ENCODE measurements at regions not wholly inside any gene's neighbourhood (a gene's known extent, or its start where the extent isn't known, plus 50 kb on each side); places are given as distances from the start of the nearest gene placed in this dataset.

- Histone ChIP-seq H3K4me1 (ENCODE audit: control insufficient read depth in 2 of 2, insufficient read depth in 2 of 2, low read length in 2 of 2) (no peaks in the 10 kb centered on the region), H3K79me2 (ENCODE audit: control insufficient read depth, insufficient read depth, low read length) (no peaks in the 10 kb centered on the region), H3K9me3 (ENCODE audit: control extremely low read depth in 1 of 3, control insufficient read depth in 2 of 3, insufficient read depth in 1 of 3, low read length in 2 of 3) (peaks cover 0 to 4% (median 0%) of the 10 kb centered on the region in 3 donors), H3K36me3 (replicated peaks in 1 of 2; ENCODE audit: control extremely low read depth in 1 of 2, control insufficient read depth in 1 of 2, extremely low read depth in 1 of 2, insufficient read depth in 2 of 2, low read length in 1 of 2) (no peaks in the 10 kb centered on the region), H3K27me3 (replicated peaks in 1 of 4; ENCODE audit: control extremely low read depth in 1 of 4, control insufficient read depth in 3 of 4, insufficient read depth in 4 of 4, low read length in 3 of 4) (no peaks in the 10 kb centered on the region), H4K20me1 (ENCODE audit: control insufficient read depth, insufficient read depth, low read length, poor library complexity, severe bottlenecking) (no peaks in the 10 kb centered on the region), H3K4me3 (ENCODE audit: control extremely low read depth in 1 of 5, extremely low read depth in 1 of 5, insufficient read depth in 1 of 5, low read depth in 2 of 5, low read length in 4 of 5) (no peak overlapping the region), H2AFZ (ENCODE audit: insufficient read depth, low read depth, low read length, poor library complexity, severe bottlenecking) (no peak overlapping the region), H3K4me2 (replicated peaks; ENCODE audit: low read depth, low read length, poor library complexity, severe bottlenecking) (no peak overlapping the region), H3K9ac (ENCODE audit: low read length) (no peak overlapping the region), H3K27ac (ENCODE audit: low read length in 2 of 2) (no peak overlapping the region)
- DNase-seq = no peak
- H3K27me3 Mint-ChIP-seq = peaks cover 5% of the 10 kb centered on the region
- ChIA-PET CTCF (no interaction called here), POLR2A (no interaction called here)
- no peak for ATAC-seq (ENCODE audit: low read depth)
- no peak for TF ChIP-seq CTCF (IDR thresholded peaks at IDR 0.05)
- no peak for TF ChIP-seq EZH2 (IDR thresholded peaks at IDR 0.05; ENCODE audit: borderline replicate concordance, insufficient read depth, low read depth, low read length, poor library complexity, severe bottlenecking)
- no peak overlapping the region for H3K27ac Mint-ChIP-seq
- no peak overlapping the region for H3K4me3 Mint-ChIP-seq
- H3K4me1 Mint-ChIP-seq = no peaks in the 10 kb centered on the region
- no peaks in the 10 kb centered on the region for H3K9me3 Mint-ChIP-seq (ENCODE audit: insufficient read depth)
- WGBS (ENCODE audit: insufficient coverage) = 63% methylated on average over 6 of the region's 6 CpGs
- intact Hi-C loops (cut with micrococcal nuclease) = no loop called here
Measured at GRCh38 chr17:33390479-33391176, 97.5 kb upstream of the ASIC2 start.

- H3K27ac Mint-ChIP-seq = no peak overlapping the region
- Histone ChIP-seq H3K27me3 (replicated peaks in 1 of 4; ENCODE audit: control extremely low read depth in 1 of 4, control insufficient read depth in 3 of 4, insufficient read depth in 4 of 4, low read length in 3 of 4) (no peaks in the 10 kb centered on the region), H3K4me3 (ENCODE audit: control extremely low read depth in 1 of 5, extremely low read depth in 1 of 5, insufficient read depth in 1 of 5, low read depth in 2 of 5, low read length in 4 of 5) (no peak overlapping the region), H3K79me2 (ENCODE audit: control insufficient read depth, insufficient read depth, low read length) (no peaks in the 10 kb centered on the region), H3K27ac (ENCODE audit: low read length in 2 of 2) (no peak overlapping the region), H3K9me3 (ENCODE audit: control extremely low read depth in 1 of 3, control insufficient read depth in 2 of 3, insufficient read depth in 1 of 3, low read length in 2 of 3) (no peaks in the 10 kb centered on the region), H2AFZ (ENCODE audit: insufficient read depth, low read depth, low read length, poor library complexity, severe bottlenecking) (no peak overlapping the region), H3K36me3 (replicated peaks in 1 of 2; ENCODE audit: control extremely low read depth in 1 of 2, control insufficient read depth in 1 of 2, extremely low read depth in 1 of 2, insufficient read depth in 2 of 2, low read length in 1 of 2) (no peaks in the 10 kb centered on the region), H3K4me1 (ENCODE audit: control insufficient read depth in 2 of 2, insufficient read depth in 2 of 2, low read length in 2 of 2) (no peaks in the 10 kb centered on the region), H4K20me1 (ENCODE audit: control insufficient read depth, insufficient read depth, low read length, poor library complexity, severe bottlenecking) (no peaks in the 10 kb centered on the region), H3K9ac (ENCODE audit: low read length) (no peak overlapping the region), H3K4me2 (replicated peaks; ENCODE audit: low read depth, low read length, poor library complexity, severe bottlenecking) (no peak overlapping the region)
- no peaks in the 10 kb centered on the region for H3K27me3 Mint-ChIP-seq
- ChIA-PET CTCF (no interaction called here), POLR2A (no interaction called here)
- no CpG with 5 or more reads among the region's 3 CpGs for WGBS (ENCODE audit: insufficient coverage)
- no peak overlapping the region for H3K4me3 Mint-ChIP-seq
- intact Hi-C loops (cut with micrococcal nuclease) = no loop called here
- DNase-seq = no peak
- TF ChIP-seq CTCF (IDR thresholded peaks at IDR 0.05) = no peak
- no peak for TF ChIP-seq EZH2 (IDR thresholded peaks at IDR 0.05; ENCODE audit: borderline replicate concordance, insufficient read depth, low read depth, low read length, poor library complexity, severe bottlenecking)
- ATAC-seq (ENCODE audit: low read depth) = no peak
- no peaks in the 10 kb centered on the region for H3K9me3 Mint-ChIP-seq (ENCODE audit: insufficient read depth)
- no peaks in the 10 kb centered on the region for H3K4me1 Mint-ChIP-seq
Measured at GRCh38 chr17:33396818-33397217, 103.7 kb upstream of the ASIC2 start.
